ENCODE measurements at regions not wholly inside any gene's neighbourhood (a gene's known extent, or its start where the extent isn't known, plus 50 kb on each side); places are given as distances from the start of the nearest gene placed in this dataset.

- 55 to 82% methylated on average over 3 to 5 of the region's 10 CpGs for WGBS, 2 donors
- intact Hi-C loops (cut with DNase I) = no loop called here
- no peak overlapping the region for H3K4me3 ChIP-seq
Measured at GRCh38 chr20:57934007-57934805, 224.4 kb upstream of the PMEPA1 start.

DNA sequence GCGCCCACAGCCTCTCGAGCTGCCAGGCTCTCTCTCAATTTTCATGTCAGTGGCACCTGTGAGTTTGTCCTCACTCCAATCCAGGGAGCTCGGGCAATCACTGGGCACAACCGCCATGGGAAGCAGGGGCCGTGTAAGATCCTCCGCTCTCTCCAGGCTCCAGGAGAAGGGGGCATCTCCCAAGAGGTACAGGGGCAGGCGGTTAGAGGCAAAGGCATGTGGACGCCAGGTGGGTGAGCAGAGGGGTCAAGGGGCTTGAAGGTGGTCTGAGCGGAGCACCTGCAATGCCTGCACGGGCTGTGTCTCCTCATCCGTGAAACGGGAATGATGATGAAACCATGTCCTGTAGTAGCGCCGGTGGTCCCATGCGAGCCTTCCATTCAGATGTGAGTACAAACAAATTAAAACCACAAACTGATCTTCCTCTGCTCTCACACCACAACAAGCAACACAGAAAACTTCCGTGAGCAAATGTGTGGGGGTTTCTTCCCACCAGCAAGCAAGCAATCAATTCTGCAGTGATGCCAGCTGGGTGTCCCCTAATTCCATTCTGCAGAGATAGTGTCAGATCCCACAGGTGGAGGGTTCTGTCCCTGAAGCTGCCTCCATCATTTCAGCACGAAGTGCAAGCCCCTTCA, 222.5 kb upstream of the PMEPA1 start:
- 81 to 87% methylated on average over 6 to 16 of the region's 17 CpGs for WGBS, 2 donors
- H3K9me3 ChIP-seq = no peaks in the 10 kb centered on the region
- no peak overlapping the region for H3K4me3 ChIP-seq
- no peaks in the 10 kb centered on the region for H3K4me1 ChIP-seq
- H3K36me3 ChIP-seq = no peaks in the 10 kb centered on the region
- H3K27me3 ChIP-seq = peaks cover 0 to 5% (median 0%) of the 10 kb centered on the region in 4 donors
- intact Hi-C loops (cut with DNase I) = no loop called here
- H3K27ac ChIP-seq = no peak overlapping the region
- no peak for DNase-seq
- TF ChIP-seq CTCF (IDR thresholded peaks at IDR 0.05) (no peak), POLR2A (IDR thresholded peaks at IDR 0.05) (no peak)

More at GRCh38 chr20:57934007-57934805, 224.4 kb upstream of the PMEPA1 start:
- DNase-seq = no peak
- H3K27me3 ChIP-seq = no peaks in the 10 kb centered on the region
- H3K9me3 ChIP-seq = no peaks in the 10 kb centered on the region
- no peak for TF ChIP-seq POLR2A (IDR thresholded peaks at IDR 0.05)
- TF ChIP-seq CTCF (IDR thresholded peaks at IDR 0.05) = no peak
- no peak overlapping the region for H3K27ac ChIP-seq
- no peaks in the 10 kb centered on the region for H3K36me3 ChIP-seq
- peaks cover 0 to 9% (median 0%) of the 10 kb centered on the region in 3 donors for H3K4me1 ChIP-seq

GRCh38 chr20:57930351-57930750, 220.5 kb upstream of the PMEPA1 start:
- intact Hi-C loops (cut with DNase I) = no loop called here
- Histone ChIP-seq H3K27ac (no peak overlapping the region), H3K9me3 (peaks cover 0 to 14% (median 5%) of the 10 kb centered on the region in 3 donors), H3K36me3 (no peaks in the 10 kb centered on the region), H3K4me1 (no peaks in the 10 kb centered on the region), H3K4me3 (no peak overlapping the region), H3K27me3 (peaks cover 0 to 8% (median 0%) of the 10 kb centered on the region in 4 donors)
- DNase-seq = no peak
- WGBS, 2 donors = 100% methylated on average over 1 of the region's 5 CpGs; no CpG with 5 or more reads in 1 of the 2 donors
- no peak for TF ChIP-seq CTCF (IDR thresholded peaks at IDR 0.05)
- no peak for TF ChIP-seq POLR2A (IDR thresholded peaks at IDR 0.05)

DNA sequence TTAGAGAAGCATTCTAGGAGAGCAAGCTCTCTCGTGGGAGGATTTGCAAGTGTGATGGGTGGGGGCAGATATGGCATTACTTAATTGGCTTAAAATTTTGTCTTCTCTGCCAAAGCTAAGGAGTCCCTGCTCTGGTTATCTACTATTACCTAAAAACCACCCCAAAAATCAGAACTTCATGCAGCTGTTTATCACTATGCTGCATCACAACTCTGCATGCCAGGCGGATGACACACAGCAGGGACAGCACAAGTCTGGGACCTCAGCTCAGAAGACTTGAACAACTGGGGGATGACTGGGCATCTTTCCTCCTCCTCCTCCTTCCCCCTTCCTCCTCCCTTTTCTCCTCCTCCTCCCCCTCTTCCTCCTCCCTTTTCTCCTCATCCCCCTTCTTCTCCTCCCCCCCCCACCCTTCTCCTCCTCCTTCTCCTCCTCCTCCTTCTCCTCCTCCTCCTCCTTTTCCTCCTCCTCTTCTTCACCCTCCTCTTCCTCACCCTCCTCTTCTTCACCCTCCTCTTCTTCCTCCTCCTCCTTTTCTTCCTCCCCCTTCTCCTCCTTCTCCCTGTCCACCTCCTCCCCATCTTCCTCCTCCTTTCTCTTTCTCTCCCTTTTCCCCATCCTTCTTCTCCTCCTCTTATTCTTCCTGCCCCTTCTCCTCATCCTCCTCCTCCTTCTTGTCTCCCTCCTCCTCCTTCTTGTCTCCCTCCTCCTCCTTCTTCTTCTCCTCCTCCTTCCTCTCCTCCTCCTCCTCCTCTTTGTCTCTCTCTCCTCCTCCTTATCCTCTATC, 218.6 kb upstream of the PMEPA1 start:
- no peaks in the 10 kb centered on the region for H3K4me1 ChIP-seq
- no peak for DNase-seq
- TF ChIP-seq POLR2A (IDR thresholded peaks at IDR 0.05) = no peak
- TF ChIP-seq CTCF (IDR thresholded peaks at IDR 0.05) = no peak
- H3K9me3 ChIP-seq = peaks cover 0 to 17% (median 5%) of the 10 kb centered on the region in 3 donors
- H3K4me3 ChIP-seq = no peak overlapping the region
- no peaks in the 10 kb centered on the region for H3K36me3 ChIP-seq
- intact Hi-C loops (cut with DNase I) = no loop called here
- WGBS, 2 donors = 52 to 55% methylated on average over 2 of the region's 2 CpGs
- no peak overlapping the region for H3K27ac ChIP-seq
- H3K27me3 ChIP-seq = peaks cover 0 to 8% (median 0%) of the 10 kb centered on the region in 4 donors

Data from esophagus squamous epithelium (tissue), 5 donors.